NCI-H2107 (cell line): ENCODE measurements at regions not wholly inside any gene's neighbourhood (a gene's known extent, or its start where the extent isn't known, plus 50 kb on each side); places are given as distances from the start of the nearest gene placed in this dataset.

ENCODE experiments used
- DNase-seq: peaks from one replicate; lab custom pipeline; 2025; lab: John Stamatoyannopoulos, UW

- no peak for DNase-seq
Observed at GRCh38 chr5:144971108-144971850, 800.6 kb downstream of the KCTD16 start.

GRCh38 chr5:144960296-144960695 lies 789.6 kb downstream of the KCTD16 start:
- no peak for DNase-seq

DNA sequence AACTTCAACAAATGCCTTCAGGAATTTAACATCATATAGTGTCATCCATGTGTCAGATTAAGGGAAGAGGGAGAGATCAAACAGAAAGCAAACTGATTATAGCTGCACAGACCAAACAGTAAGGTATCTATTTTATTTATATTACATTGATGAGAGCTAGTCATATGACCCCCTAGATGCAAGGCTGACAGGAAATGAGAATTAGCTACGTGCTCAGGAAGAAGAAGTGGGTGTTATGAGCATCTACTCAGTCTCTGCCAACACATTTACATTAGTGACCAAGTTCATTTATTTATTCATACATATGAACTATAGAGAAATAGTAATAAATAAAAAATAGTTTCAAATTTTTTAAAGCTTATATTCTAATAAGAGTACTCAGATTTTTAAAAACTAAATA lies 787.3 kb downstream of the KCTD16 start:
- DNase-seq: no peak

- no peak for DNase-seq
Observed at GRCh38 chr5:144950996-144951395, 780.3 kb downstream of the KCTD16 start.

DNA sequence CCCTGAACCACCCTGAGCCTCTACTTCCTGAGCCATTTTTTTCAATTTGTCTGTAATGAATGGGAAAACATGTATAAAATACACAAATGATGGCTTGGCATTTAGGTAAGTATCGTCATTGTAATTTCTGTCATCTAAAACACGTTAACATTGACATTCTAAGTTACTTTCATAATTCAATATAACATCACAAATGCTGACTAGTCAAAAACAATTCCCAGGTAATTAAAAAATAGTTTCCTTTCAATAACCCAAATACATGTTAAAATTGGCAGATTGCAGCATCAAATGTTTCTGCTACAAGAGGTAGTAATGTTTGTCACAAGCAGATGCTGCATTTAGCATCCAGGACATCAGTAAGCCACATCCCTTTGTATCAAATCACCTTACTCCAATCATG lies 776.4 kb downstream of the KCTD16 start:
- no peak for DNase-seq

- DNase-seq: no peak
Observed at GRCh38 chr5:144945503-144945902, 774.8 kb downstream of the KCTD16 start.

- DNase-seq: no peak
Observed at GRCh38 chr5:144944936-144945335, 774.3 kb downstream of the KCTD16 start.

GRCh38 chr5:144941004-144941403 lies 770.3 kb downstream of the KCTD16 start:
- no peak for DNase-seq

DNA sequence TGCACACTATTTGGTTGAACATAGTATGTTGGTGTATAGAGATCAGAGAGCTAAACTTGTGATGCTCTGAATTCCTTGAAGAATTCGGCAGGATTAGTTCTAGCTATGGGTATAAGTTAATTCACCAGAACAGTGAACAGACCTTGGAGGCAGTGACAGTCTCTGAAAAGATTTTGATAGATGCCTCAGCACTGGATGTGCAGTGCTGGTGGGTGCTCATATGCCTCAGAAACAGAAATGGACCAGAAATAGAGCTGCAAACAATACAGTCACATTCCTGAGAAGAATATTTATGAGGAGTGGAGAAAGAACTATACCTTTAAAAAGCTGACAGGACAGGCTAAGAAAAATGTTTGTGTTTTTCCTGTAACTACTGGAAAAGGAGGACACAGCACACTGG lies 747.7 kb downstream of the KCTD16 start:
- DNase-seq: no peak

GRCh38 chr5:144915452-144915851 lies 744.8 kb downstream of the KCTD16 start:
- no peak for DNase-seq

GRCh38 chr5:144913661-144914060 lies 743.0 kb downstream of the KCTD16 start:
- no peak for DNase-seq

DNA sequence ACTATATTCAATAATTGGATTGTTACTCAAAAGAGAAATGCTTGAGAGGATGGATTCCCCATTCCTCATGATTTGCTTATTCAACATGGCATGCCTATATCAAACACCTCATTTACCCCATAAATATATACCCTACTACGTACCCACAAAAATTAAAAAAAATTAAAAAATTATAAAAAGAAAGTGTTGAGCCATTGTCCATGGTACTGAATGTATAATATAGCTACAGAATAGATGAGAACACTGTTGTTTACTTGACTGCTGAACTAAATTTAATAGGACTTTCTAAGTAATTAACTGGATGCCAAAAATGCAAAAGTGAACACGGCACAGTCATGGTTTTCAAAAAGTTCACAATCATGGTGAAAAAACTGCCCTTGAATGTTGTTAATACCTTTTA lies 725.8 kb downstream of the KCTD16 start:
- no peak for DNase-seq

DNA sequence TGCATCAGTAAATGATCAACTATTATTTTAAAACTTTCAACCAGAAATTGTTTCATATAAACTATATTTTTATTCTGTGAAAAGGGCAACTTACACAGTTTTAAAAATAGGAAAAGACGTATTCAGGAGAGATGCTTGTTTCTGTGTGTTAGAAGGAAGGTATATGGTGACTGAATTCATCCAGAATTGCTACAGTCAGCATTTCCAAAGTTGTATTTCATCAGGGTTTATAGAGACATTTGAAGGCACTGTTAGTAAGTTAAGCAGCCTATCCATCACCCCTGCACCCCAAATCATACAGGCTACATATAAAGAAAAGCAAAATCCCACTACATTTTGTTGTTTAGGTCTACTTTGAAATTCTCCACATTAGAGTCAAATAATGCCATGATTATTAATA lies 716.0 kb downstream of the KCTD16 start:
- no peak for DNase-seq

- DNase-seq: no peak
Observed at GRCh38 chr5:144882739-144883283, 712.1 kb downstream of the KCTD16 start.

DNA sequence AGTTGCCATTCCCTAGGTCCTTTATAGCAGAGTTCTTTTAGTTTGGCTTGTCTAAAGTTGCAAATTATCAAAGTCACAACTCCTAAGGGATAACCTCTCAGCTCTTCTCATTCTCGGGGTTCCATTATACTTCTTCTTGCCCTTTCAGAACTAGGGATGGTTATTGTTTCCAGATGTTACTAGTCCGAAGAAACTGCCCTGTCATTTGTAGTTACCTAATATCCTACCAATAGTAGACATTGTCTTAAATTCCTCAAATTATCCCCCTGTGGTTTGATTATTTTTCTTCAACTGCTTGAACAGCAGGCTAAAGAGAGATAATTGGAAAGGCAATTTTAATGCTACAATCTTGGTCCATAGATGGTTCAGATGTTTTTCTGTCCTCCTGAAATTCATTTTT lies 709.8 kb downstream of the KCTD16 start:
- DNase-seq: no peak

DNA sequence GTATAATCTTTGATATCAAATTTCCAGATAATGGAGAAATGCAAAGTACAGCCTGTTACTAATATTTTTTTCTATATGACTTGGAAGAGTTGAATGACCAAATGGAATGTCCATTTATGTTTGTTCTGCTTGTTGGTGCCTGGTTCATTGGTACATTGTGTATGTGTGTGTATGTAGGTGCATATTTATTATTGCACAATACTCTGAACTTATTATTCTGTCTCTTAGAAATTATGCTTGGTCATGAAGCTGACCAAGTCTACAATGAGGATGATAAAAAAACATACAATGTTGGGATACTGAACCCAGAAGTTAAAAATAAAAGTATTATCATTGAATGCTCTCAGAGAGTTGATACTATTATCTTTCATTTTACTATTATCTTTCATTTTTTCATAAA lies 706.3 kb downstream of the KCTD16 start:
- no peak for DNase-seq

- no peak for DNase-seq
Observed at GRCh38 chr5:144873076-144873475, 702.4 kb downstream of the KCTD16 start.

- no peak for DNase-seq
Observed at GRCh38 chr5:144864118-144864517, 693.4 kb downstream of the KCTD16 start.

- no peak for DNase-seq
Observed at GRCh38 chr5:144857454-144857853, 686.8 kb downstream of the KCTD16 start.

GRCh38 chr5:144844086-144844485 lies 673.4 kb downstream of the KCTD16 start:
- DNase-seq: no peak

DNA sequence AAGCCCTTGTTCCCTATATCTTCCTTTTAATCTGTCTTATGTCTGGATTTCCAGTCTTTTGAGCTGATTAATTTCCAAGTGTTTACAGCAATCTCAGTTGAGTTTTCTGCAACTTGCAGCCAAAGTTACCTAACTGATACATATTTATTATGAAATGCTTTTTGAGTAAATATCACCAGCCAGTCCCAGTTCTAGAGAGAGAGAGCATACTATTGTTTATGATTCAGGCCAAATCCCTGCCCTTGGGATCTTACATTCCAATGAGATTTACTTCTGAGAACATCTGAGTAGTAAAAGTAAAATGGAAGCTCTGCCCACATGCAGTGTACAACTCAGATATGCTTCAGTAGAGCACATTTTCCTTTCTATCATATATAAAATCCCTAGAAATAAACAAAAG lies 661.7 kb downstream of the KCTD16 start:
- no peak for DNase-seq

DNA sequence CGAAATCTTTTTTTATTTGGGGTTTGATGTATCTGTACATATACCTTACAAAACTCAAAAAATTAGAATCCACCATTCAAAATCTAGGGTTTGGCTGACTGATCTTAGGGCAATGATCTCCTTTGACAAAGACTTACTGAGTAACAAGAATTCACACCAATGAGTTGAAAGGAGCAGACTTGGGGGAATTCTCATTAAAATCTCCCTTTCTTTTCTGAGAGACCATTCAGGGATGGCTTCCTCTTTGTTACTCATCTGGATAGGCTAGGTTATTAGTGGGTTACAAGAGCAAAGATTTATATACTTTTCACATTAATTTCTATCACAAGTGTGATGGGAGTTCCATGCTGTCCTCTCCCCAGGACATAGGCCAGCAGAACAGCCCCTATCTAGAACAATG lies 661.0 kb downstream of the KCTD16 start:
- no peak for DNase-seq

DNA sequence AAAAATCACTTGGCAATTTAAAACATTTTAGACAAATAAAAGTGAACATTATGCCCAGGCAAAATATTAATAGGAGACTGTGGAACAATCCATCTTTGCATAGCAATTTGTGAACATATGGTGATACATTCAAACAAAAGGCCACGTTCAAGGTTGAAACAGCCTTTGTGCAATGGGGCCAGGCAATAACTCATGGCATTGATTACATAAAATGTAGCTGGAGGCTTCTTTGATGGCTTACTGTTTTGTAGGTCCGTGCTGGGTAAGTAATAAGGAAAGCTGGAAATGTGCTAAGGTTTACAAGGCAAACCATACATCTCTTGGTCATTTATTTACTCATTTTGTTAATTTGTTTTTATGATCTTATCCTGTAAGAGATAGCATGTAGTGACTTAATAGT lies 651.8 kb downstream of the KCTD16 start:
- DNase-seq: no peak

DNA sequence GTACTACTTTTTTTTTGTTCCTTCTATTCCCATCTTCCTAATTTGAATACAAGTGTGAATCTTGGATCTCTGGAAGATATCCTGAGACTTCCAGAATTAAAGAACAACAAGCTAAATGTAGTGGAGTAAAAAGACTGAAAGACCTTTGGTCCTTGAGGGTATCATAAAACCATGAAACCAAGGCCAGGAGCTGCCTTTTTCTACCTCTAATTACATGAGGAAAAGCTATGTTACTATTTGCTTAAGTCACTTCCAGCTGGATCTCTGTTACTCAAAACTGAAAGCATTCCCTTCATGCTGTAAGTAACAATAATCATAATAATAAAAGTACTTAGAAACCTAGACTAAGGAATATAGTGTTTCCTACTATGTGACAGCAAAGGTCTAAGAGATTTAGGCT lies 649.6 kb downstream of the KCTD16 start:
- DNase-seq: no peak
